Hematopoietic multipotent progenitor cell treated with erythropoietin and hydrocortisone succinate and interleukin-3 and kit ligand, for 4 days (in vitro differentiated cells): ENCODE measurements at regions not wholly inside any gene's neighbourhood (a gene's known extent, or its start where the extent isn't known, plus 50 kb on each side); places are given as distances from the start of the nearest gene placed in this dataset.
A peak's percentile ranks its signal among the peaks of the same experiment; 100 is the strongest.
"Not testable (repeated sequence)": the region's sequence is repeated elsewhere in the genome, so short reads cannot be mapped to it uniquely, and the experiment has no call there.

Source experiments
- DNase-seq: peaks from one replicate; pipeline ENCODE4 v3.0.0-alpha.2; 2015

- DNase-seq = no peak
Measured at GRCh38 chr4:189850239-189850856, 90.3 kb upstream of the FRG1 start.

GRCh38 chr4:189858435-189858834 lies 82.2 kb upstream of the FRG1 start:
- no peak for DNase-seq

- no peak for DNase-seq
Measured at GRCh38 chr4:189861101-189861500, 79.6 kb upstream of the FRG1 start.

- DNase-seq = no peak
Measured at GRCh38 chr4:189869236-189869635, 71.4 kb upstream of the FRG1 start.

GRCh38 chr4:189870511-189871234 lies 70.0 kb upstream of the FRG1 start:
- DNase-seq = peak; percentile 60

- DNase-seq = no peak
Measured at GRCh38 chr4:189874591-189874990, 66.1 kb upstream of the FRG1 start.

- not testable (repeated sequence) for DNase-seq
Measured at GRCh38 chr4:189881190-189881589, 59.5 kb upstream of the FRG1 start.

GRCh38 chr4:189888407-189888806 lies 52.3 kb upstream of the FRG1 start:
- DNase-seq = not testable (repeated sequence)
